Gastrocnemius medialis (tissue), 4 donors: ENCODE measurements at regions not wholly inside any gene's neighbourhood (a gene's known extent, or its start where the extent isn't known, plus 50 kb on each side); places are given as distances from the start of the nearest gene placed in this dataset.
"Not testable (repeated sequence)": the region's sequence is repeated elsewhere in the genome, so short reads cannot be mapped to it uniquely, and the experiment has no call there.

Experiments
- POLR2A ChIP-seq, 2 donors: fragments of 450-650 bp; IDR thresholded peaks; one replicate each; pipeline ENCODE4 v1.6.1; 2017; ENCODE audit warnings: antibody characterized with exemption in 2 of 2, mild to moderate bottlenecking in 2 of 2, moderate library complexity in 2 of 2
- TF ChIP-seq, protein P1 (sequence below), 5 experiments: fragments of 450-650 bp in 3 of 5; fragments of 200-600 bp in 2 of 5; sonication (generic) in 2 of 5; IDR thresholded peaks in 4 of 5; conservative IDR thresholded peaks in 1 of 5; 1 replicate in 4 of 5; 2 replicates in 1 of 5; pipeline ENCODE4 v1.5.1; 2016 to 2019; ENCODE audit warnings: antibody characterized with exemption in 5 of 5, mild to moderate bottlenecking in 3 of 5, moderate library complexity in 3 of 5

DNA sequence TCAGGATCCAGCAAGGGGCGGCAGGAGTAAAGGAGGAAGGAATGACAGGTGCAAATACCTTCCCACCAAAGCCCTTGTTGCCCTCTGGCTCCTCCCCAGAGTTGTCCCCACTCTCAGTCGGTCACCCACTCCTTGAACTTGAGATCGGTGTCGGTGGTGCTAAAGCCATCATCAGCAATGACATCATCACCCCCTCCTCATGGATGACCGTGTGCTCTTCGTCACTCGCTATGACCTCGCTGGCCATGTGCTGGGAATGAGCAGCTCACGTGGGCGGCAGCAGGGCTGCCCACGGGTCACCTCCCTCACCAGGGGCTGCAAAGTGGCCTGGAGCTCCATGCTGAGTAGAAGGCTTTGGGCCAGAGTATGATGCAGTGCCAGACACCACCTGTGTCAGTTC is 405.3 kb downstream of the CACNA1B start:
- not testable (repeated sequence) for TF ChIP-seq POLR2A (IDR thresholded peaks at IDR 0.05)
- TF ChIP-seq, protein P1, sequence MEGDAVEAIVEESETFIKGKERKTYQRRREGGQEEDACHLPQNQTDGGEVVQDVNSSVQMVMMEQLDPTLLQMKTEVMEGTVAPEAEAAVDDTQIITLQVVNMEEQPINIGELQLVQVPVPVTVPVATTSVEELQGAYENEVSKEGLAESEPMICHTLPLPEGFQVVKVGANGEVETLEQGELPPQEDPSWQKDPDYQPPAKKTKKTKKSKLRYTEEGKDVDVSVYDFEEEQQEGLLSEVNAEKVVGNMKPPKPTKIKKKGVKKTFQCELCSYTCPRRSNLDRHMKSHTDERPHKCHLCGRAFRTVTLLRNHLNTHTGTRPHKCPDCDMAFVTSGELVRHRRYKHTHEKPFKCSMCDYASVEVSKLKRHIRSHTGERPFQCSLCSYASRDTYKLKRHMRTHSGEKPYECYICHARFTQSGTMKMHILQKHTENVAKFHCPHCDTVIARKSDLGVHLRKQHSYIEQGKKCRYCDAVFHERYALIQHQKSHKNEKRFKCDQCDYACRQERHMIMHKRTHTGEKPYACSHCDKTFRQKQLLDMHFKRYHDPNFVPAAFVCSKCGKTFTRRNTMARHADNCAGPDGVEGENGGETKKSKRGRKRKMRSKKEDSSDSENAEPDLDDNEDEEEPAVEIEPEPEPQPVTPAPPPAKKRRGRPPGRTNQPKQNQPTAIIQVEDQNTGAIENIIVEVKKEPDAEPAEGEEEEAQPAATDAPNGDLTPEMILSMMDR (IDR thresholded peaks at IDR 0.05 in 4 of 5, conservative IDR thresholded peaks at IDR 0.05 in 1 of 5), result not testable (repeated sequence)
